Neural progenitor cell (in vitro differentiated cells): ENCODE measurements at regions not wholly inside any gene's neighbourhood (a gene's known extent, or its start where the extent isn't known, plus 50 kb on each side); places are given as distances from the start of the nearest gene placed in this dataset.

Experiments
- DNase-seq: peaks from one replicate; pipeline ENCODE4 v3.0.0-alpha.2; 2016; ENCODE audit warnings: low spot score
- H2AFZ ChIP-seq: fragments of 200-600 bp; sonication (generic); replicated peaks from 2 replicates; pipeline ENCODE4 v1.6.1; 2016; ENCODE audit warnings: antibody characterized with exemption
- H3F3A ChIP-seq: fragments of 200-600 bp; sonication (generic); 2 replicates; pipeline ENCODE4 v1.6.1; 2016; ENCODE audit warnings: antibody characterized with exemption, low read depth
- H3K27ac ChIP-seq: fragments of 200-600 bp; sonication (generic); 2 replicates; pipeline ENCODE4 v1.5.1; 2016; ENCODE audit warnings: mild to moderate bottlenecking
- H3K27me3 ChIP-seq: fragments of 200-600 bp; sonication (generic); 2 replicates; pipeline ENCODE4 v1.6.1; 2016; ENCODE audit warnings: mild to moderate bottlenecking, moderate library complexity
- H3K36me3 ChIP-seq: fragments of 200-600 bp; sonication (generic); 2 replicates; pipeline ENCODE4 v1.5.1; 2016
- H3K4me1 ChIP-seq: fragments of 200-600 bp; sonication (generic); 2 replicates; pipeline ENCODE4 v1.6.1; 2016; ENCODE audit warnings: mixed run types
- H3K4me2 ChIP-seq: fragments of 200-600 bp; sonication (generic); 2 replicates; pipeline ENCODE4 v1.6.1; 2016
- H3K4me3 ChIP-seq: fragments of 200-600 bp; sonication (generic); 2 replicates; pipeline ENCODE4 v1.5.1; 2016
- H3K79me2 ChIP-seq: fragments of 200-600 bp; sonication (generic); 2 replicates; pipeline ENCODE4 v1.6.1; 2016; ENCODE audit warnings: low read depth
- H3K9ac ChIP-seq: fragments of 200-600 bp; sonication (generic); 2 replicates; pipeline ENCODE4 v1.6.1; 2016
- H3K9me3 ChIP-seq: fragments of 200-600 bp; sonication (generic); 2 replicates; pipeline ENCODE4 v1.5.1; 2016; ENCODE audit warnings: low read depth
- H4K20me1 ChIP-seq: fragments of 200-600 bp; sonication (generic); 2 replicates; pipeline ENCODE4 v1.6.1; 2016; ENCODE audit warnings: low read depth
- H3K27ac Mint-ChIP-seq: 3 replicates; pipeline ENCODE4 v1.8.0; 2021; ENCODE audit warnings: mixed read lengths
- H3K27me3 Mint-ChIP-seq: 2 replicates; pipeline ENCODE4 v1.8.0; 2022; ENCODE audit warnings: low read depth, mild to moderate bottlenecking, inconsistent platforms, moderate library complexity, mixed read lengths; ENCODE audit not compliant: insufficient read depth
- H3K36me3 Mint-ChIP-seq: 3 replicates; pipeline ENCODE4 v1.8.0; 2021; ENCODE audit warnings: mixed read lengths
- H3K4me1 Mint-ChIP-seq: 3 replicates; pipeline ENCODE4 v1.8.0; 2021; ENCODE audit warnings: mixed read lengths
- H3K4me3 Mint-ChIP-seq: 3 replicates; pipeline ENCODE4 v1.8.0; 2021; ENCODE audit warnings: mild to moderate bottlenecking, moderate library complexity, mixed read lengths
- H3K9me3 Mint-ChIP-seq: 3 replicates; pipeline ENCODE4 v1.8.0; 2020; ENCODE audit warnings: mixed read lengths
- EZH2 ChIP-seq: fragments of 200-600 bp; sonication (generic); IDR thresholded peaks from 2 replicates; pipeline ENCODE4 v1.6.1; 2017; ENCODE audit warnings: antibody characterized with exemption, mild to moderate bottlenecking, moderate library complexity
- EZH2phosphoT487 ChIP-seq: fragments of 200-600 bp; sonication (generic); IDR thresholded peaks from 2 replicates; pipeline ENCODE4 v1.6.1; 2017; ENCODE audit warnings: antibody characterized with exemption
- TF ChIP-seq, protein P1 (sequence below): fragments of 200-600 bp; sonication (generic); IDR thresholded peaks from 2 replicates; pipeline ENCODE4 v1.5.1; 2017; ENCODE audit warnings: antibody characterized with exemption, mild to moderate bottlenecking

DNA sequence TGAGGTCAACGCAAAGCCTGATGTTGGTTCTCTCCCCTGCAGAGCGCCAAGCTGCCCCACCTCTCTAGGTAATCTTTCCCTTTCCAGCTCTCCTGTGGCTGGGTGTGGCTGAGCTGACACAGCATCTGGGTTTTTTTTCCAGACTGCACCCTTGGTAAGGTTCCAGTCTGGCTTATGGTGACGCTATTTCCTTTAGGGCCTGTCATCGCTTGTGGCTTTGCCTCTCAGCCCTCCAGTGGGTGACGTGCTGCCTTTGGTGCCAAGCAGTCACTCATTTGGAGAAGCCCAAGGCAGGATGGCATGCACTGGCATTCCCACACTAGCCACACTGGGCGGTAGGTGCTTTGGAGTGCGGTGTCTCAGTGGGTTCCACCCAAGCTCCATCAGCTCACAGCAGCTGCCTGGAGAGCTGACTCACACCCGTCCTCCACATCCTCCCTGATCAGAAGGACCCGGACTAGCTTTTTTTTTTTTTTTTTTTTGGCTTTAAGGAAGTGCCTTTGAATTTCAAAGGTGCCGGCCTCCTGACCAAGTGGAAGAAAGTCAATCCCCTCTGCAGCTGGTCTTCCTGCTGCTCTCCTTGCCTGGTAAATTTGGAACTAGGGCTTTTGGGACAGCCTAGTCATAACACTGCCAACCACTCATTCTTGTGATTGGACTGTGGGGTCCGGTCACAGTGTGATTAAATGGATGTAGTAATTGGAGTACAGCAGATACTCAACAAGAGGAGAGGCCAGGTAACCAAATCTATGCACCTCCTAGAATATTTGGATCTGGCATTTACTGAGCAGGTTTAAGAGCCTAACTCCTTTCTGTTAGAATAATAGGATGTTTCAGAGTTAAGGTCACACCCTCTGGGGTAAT is 153.6 kb downstream of the CD83 start:
- no peak overlapping the region for H2AFZ ChIP-seq
- no peak for DNase-seq

DNA sequence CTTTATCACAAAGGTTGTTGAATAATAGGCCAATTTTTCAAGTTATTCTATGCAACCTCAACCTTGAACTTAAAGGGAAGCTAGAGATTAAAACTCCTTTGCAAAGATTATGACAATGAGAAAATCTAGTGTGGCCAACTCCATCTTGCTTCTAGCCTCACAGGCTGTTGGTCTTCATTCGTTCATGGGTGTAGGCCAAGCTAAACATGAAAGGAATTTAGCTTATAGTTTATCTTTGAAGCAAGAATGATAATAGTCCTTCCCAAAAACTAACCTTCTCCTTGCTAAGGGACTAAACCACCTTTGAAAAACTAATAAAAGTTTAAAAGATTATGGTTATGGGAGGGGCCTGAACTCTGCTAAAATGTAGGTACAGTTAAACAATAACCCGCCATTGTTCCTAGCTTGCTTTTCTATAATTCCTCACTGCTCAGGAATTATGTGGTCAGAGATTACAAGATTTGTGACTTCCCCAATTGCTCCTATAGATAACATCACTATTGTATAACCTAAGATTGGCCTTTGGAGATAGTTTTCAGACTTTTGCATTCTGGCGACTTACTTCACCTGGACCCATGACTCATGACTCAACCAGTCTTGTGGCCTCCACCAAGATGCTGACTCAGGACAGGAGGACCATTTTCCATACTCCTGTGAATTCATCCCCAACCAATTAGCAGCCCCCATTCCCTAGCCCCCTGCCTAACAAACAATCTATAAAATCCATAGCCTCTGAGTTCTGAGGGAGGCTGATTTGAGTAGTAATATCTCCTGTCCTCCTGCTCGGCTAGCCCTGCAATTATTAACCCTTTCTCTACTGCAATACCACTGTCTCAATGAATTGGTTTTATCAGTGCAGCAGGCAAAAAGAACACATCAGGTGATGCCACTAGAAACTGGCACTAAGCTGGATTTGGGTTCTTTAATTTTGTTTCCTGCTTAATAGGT is 154.5 kb downstream of the CD83 start:
- Mint-ChIP-seq H3K4me1 (peaks cover 26% of the 10 kb centered on the region), H3K9me3 (peaks cover 5% of the 10 kb centered on the region), H3K4me3 (no peak overlapping the region), H3K36me3 (no peaks in the 10 kb centered on the region), H3K27me3 (peaks cover 7% of the 10 kb centered on the region), H3K27ac (no peak overlapping the region)
- Histone ChIP-seq H3K9me3 (no peaks in the 10 kb centered on the region), H3K4me2 (no peak overlapping the region), H3K27me3 (no peaks in the 10 kb centered on the region), H3K36me3 (no peaks in the 10 kb centered on the region), H3K79me2 (no peaks in the 10 kb centered on the region), H3K4me1 (no peaks in the 10 kb centered on the region), H2AFZ (no peak overlapping the region), H3F3A (no peaks in the 10 kb centered on the region), H4K20me1 (no peaks in the 10 kb centered on the region), H3K9ac (no peak overlapping the region), H3K27ac (no peak overlapping the region), H3K4me3 (no peak overlapping the region)
- TF ChIP-seq, protein P1, sequence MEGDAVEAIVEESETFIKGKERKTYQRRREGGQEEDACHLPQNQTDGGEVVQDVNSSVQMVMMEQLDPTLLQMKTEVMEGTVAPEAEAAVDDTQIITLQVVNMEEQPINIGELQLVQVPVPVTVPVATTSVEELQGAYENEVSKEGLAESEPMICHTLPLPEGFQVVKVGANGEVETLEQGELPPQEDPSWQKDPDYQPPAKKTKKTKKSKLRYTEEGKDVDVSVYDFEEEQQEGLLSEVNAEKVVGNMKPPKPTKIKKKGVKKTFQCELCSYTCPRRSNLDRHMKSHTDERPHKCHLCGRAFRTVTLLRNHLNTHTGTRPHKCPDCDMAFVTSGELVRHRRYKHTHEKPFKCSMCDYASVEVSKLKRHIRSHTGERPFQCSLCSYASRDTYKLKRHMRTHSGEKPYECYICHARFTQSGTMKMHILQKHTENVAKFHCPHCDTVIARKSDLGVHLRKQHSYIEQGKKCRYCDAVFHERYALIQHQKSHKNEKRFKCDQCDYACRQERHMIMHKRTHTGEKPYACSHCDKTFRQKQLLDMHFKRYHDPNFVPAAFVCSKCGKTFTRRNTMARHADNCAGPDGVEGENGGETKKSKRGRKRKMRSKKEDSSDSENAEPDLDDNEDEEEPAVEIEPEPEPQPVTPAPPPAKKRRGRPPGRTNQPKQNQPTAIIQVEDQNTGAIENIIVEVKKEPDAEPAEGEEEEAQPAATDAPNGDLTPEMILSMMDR, result no peak
- TF ChIP-seq EZH2, result no peak
- TF ChIP-seq EZH2phosphoT487, result no peak
- no peak for DNase-seq

More for the DNA sequence above, 153.6 kb downstream of the CD83 start:
- no peaks in the 10 kb centered on the region for H4K20me1 ChIP-seq
- H3K27me3 Mint-ChIP-seq, result peaks cover 7% of the 10 kb centered on the region
- H3K27me3 ChIP-seq, result no peaks in the 10 kb centered on the region
- TF ChIP-seq EZH2phosphoT487 (no peak), EZH2 (no peak)
- TF ChIP-seq, protein P1, result no peak
- no peak overlapping the region for H3K4me3 Mint-ChIP-seq
- H3K79me2 ChIP-seq, result no peaks in the 10 kb centered on the region
- no peaks in the 10 kb centered on the region for H3F3A ChIP-seq
- H3K4me1 Mint-ChIP-seq, result peaks cover 20% of the 10 kb centered on the region
- H3K36me3 Mint-ChIP-seq, result no peaks in the 10 kb centered on the region
- H3K4me2 ChIP-seq, result no peak overlapping the region
- H3K4me1 ChIP-seq, result no peaks in the 10 kb centered on the region
- H3K4me3 ChIP-seq, result no peak overlapping the region
- H3K9me3 Mint-ChIP-seq, result peaks cover 5% of the 10 kb centered on the region
- H3K27ac Mint-ChIP-seq, result peak overlapping the region; percentile 42
- H3K27ac ChIP-seq, result no peak overlapping the region
- H3K9ac ChIP-seq, result no peak overlapping the region
- H3K36me3 ChIP-seq, result no peaks in the 10 kb centered on the region
- no peaks in the 10 kb centered on the region for H3K9me3 ChIP-seq

DNA sequence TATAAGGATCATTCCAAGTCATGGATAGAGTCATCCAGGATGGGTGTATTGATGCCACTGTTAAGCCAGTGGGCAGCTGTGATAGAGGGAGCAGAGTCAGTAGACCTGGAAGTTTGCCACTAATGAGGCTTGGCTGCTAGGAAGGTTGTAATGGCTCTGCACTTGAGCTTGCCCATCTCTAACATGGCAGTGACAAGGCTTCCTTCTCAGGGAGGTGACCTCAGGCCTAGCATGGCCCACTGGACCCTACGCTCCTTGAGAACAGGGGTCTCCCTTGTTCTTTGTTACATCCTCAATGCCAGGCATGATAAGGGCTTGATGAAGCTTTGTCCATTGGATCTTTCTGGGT is 155.1 kb downstream of the CD83 start:
- Mint-ChIP-seq H3K27ac (no peak overlapping the region), H3K4me3 (no peak overlapping the region), H3K27me3 (peaks cover 9% of the 10 kb centered on the region), H3K9me3 (peaks cover 5% of the 10 kb centered on the region), H3K4me1 (peaks cover 31% of the 10 kb centered on the region), H3K36me3 (no peaks in the 10 kb centered on the region)
- no peak overlapping the region for H2AFZ ChIP-seq
- H3K9me3 ChIP-seq, result no peaks in the 10 kb centered on the region
- no peak overlapping the region for H3K4me2 ChIP-seq
- H3K9ac ChIP-seq, result no peak overlapping the region
- H3K79me2 ChIP-seq, result no peaks in the 10 kb centered on the region
- no peaks in the 10 kb centered on the region for H3K4me1 ChIP-seq
- H3K4me3 ChIP-seq, result no peak overlapping the region
- H3F3A ChIP-seq, result no peaks in the 10 kb centered on the region
- H3K36me3 ChIP-seq, result no peaks in the 10 kb centered on the region
- H3K27ac ChIP-seq, result no peak overlapping the region
- no peaks in the 10 kb centered on the region for H3K27me3 ChIP-seq
- DNase-seq, result no peak
- H4K20me1 ChIP-seq, result no peaks in the 10 kb centered on the region
- TF ChIP-seq EZH2phosphoT487, result no peak
- TF ChIP-seq EZH2, result no peak
- TF ChIP-seq, protein P1, result no peak
